ENCODE measurements at regions not wholly inside any gene's neighbourhood (a gene's known extent, or its start where the extent isn't known, plus 50 kb on each side); places are given as distances from the start of the nearest gene placed in this dataset.

GRCh38 chr11:134626032-134626431 lies 214.0 kb upstream of the B3GAT1 start:
- DNase-seq (ENCODE audit: low read depth in 3 of 3): no peak

DNA sequence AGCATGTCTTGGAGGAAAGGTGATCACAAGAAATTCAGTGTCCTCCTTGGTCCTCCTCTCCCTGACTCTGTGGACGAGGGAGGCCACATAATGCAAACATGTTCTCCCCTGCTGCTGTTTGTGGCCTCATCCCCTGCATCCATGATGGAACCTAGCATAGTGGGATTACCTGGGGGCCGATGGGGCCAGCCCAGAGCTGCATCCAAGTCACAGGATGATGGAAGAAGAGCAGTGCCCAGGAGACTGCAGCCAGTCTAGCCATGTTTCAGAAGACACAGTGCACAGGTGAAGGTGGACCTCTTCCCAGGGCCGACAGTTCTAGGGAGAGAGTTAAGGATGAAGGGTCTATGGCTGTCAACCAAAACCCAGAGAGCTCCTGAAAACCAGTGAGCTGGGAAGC lies 213.6 kb upstream of the B3GAT1 start:
- DNase-seq (ENCODE audit: low read depth in 3 of 3): no peak

GRCh38 chr11:134625151-134625550 lies 213.1 kb upstream of the B3GAT1 start:
- no peak for DNase-seq (ENCODE audit: low read depth in 3 of 3)

DNA sequence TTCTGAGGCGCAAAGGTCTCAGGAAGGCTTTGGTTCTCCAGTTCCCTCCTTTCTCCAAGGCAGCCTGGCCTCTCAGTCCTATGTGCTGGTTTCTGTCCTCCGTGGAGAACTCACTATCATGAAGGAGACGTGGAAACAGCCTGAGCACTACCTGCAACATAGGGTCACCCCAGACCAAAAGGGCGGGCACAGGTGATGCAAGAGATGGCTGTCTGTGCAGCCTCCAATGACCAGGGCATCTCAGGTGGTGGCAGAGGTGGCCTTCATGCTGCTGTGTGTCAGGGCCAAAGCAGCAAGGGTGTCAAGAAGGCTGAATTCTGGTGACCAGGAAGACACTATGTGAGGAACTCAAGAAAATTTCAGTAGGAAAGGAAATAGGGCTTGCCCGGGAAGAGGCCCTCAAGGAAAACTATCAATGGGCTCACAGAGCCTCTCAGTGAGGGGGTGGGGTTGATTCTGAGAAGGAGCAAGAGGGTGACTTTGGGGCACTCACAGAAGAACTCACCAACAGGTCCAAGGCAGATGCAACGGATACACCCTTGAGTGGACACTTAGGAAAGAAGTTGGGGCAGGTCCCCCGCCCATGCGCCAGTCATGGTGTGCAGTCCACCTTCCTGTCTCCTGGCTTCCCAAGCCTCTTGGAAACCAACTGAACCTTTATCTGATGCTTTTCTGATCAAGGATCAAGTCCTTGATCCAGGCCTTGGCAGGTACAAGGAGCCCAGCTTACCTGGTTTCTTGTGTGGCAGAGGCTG lies 212.3 kb upstream of the B3GAT1 start:
- DNase-seq (ENCODE audit: low read depth in 3 of 3): no peak

DNA sequence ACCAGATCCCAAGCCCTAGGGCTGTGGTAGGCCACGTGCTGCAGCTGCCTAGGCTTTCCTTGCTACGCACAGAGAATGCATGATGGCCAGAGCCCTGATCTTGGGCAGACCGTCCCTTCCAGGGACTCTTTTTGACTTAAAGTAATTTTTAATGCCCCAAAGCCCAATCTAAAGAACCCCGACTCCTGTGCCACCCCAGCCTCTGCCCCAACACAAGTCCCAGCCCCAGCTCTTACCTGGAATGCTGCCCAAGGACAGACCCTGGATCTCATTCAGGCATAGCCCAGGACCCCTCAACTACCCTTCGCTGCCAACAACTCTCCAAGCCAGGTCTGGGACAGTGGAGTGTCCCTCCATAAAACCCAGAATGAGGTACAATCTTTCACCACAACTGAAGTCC lies 211.7 kb upstream of the B3GAT1 start:
- DNase-seq (ENCODE audit: low read depth in 3 of 3): no peak

DNA sequence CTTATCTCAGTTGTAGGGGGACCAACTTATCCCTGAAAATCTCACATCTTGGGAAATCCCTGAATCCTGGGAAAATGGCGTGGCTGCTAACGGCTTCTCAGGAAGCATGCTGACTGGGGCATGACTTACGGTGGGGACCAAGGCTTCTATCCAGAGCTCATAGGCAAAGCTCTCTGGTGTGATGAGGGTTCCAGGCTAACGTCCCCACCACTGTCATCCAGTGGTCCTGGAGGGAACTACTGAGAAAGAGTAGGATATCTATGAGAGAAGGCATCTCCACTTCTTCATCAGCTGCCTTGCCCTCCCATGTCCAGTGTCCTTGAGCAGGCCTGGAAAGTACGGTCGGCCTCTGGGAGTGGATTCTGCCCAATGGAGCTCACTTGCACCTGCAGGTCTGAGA lies 210.4 kb upstream of the B3GAT1 start:
- no peak for DNase-seq (ENCODE audit: low read depth in 3 of 3)

DNA sequence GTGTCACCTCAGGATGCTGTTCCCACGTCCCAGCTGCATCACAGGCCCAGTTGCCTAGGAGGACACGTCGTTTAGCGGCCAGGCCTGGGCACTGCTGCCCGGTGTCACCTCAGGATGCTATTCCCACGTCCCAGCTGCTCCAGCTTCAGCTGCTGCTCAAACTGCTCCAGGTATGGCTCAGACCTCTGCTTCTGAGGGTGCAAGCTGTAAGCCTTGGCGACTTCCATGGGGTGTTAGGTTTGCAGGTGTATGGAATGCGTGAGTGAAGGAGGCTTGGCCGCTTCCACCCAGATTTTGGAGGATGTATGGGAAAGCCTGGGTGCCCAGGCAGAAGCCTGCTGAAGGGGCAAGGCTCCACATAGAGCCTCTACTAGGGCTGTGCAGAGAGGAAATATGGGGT lies 205.3 kb upstream of the B3GAT1 start:
- no peak for DNase-seq (ENCODE audit: low read depth in 3 of 3)

DNA sequence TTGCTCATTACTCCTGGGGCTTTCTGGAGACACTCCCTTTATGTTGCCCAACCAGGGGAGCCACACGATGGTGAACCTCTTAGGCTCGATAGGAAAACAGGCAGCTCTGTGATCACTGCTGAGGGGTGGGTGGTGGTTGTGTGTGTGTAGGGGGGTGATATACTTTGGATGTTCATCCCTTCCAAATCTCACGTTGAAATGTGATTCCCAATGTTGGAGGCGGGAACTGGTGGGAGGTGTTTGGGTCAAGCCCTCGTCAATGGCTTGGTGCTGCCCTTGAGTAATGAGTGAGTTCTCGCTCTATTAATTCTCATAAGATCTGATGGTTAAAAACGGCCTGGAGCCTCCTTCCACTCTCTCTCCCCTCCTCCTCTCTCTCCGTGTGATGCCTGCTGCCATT lies 204.0 kb upstream of the B3GAT1 start:
- no peak for DNase-seq (ENCODE audit: low read depth in 3 of 3)

- no peak for DNase-seq (ENCODE audit: low read depth in 3 of 3)
Observed at GRCh38 chr11:134615041-134615615, 203.1 kb upstream of the B3GAT1 start.

GRCh38 chr11:134614141-134614540 lies 202.1 kb upstream of the B3GAT1 start:
- no peak for DNase-seq (ENCODE audit: low read depth in 3 of 3)

DNA sequence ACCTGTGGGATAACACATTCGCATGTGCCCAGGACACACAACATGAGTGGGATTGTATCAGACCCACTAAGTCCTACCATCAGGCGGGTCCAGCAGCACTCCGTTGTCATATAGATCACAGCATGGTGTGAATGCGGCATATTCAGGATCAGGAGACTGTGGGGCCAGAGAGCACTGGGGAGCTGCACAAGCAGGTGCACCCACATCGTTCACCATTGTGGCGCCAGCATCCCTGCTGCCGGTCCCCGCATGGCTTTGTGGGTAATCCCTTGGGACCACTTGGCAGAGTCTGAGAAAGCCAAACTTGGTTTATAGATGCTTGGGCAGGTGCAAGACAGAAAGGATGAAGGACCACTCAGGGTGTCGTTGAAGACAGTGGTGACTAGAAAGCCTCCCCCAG lies 201.6 kb upstream of the B3GAT1 start:
- DNase-seq (ENCODE audit: low read depth in 3 of 3): no peak

DNA sequence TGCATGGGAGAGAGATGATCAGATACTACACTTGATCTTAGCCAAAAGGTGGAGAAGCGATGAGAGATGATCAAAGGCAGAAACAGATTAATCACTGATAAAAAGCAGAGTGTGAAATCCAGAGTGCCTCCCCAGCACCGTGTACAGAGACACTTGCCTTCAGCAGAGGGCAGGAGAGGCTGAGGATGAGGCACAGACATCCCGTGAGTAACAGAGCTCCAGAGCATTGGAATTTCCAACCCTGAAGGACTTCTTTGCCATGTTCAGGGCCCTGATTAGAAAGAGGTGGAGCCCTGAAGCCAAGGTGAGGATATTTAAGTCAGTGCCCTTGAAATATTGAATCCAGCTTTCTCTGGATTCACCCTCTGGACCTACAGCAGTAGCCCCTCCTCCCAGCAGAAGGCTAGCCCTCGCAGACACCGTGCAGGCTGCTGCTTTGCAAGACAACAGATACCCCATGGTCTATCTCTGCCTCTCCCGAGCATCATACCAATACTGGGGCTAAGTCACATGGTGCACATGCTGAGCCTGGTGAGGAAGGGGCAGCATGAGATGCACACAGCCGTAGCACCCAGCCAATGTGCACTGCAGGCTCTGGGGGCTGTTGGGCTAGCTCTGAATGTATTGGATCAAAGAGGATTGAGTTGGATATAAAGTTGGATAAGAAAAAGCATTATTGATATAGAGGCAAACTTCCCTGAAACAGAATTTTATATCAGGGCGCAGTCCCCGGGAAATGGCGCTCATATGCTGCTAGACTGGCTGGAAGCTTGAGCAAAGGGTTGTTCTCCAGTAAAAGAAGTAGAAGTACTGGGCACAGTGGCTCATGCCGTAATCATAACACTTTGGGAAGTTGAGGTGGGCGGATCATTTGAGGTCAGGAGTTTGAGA lies 200.3 kb upstream of the B3GAT1 start:
- DNase-seq (ENCODE audit: low read depth in 3 of 3): no peak

DNA sequence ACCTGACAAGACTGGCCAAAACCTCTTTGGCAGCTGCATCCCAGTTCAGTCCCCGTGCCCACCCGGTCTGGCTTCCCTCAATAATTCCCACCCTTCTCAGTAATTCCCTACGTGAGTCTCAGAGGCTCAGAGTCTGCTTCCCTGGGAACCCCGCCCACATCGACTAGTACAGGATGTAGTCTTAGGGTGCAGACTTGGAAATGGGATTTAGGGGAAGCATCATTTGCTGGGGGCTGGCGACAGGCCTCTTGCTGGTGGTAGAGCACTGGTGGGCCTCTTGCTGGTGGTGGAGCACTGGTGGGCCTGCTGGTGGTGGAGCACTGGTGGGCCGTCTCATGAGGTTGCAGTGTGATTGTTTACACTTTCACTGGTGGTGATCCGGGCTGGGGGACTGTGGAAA lies 199.5 kb upstream of the B3GAT1 start:
- DNase-seq (ENCODE audit: low read depth in 3 of 3): no peak

DNA sequence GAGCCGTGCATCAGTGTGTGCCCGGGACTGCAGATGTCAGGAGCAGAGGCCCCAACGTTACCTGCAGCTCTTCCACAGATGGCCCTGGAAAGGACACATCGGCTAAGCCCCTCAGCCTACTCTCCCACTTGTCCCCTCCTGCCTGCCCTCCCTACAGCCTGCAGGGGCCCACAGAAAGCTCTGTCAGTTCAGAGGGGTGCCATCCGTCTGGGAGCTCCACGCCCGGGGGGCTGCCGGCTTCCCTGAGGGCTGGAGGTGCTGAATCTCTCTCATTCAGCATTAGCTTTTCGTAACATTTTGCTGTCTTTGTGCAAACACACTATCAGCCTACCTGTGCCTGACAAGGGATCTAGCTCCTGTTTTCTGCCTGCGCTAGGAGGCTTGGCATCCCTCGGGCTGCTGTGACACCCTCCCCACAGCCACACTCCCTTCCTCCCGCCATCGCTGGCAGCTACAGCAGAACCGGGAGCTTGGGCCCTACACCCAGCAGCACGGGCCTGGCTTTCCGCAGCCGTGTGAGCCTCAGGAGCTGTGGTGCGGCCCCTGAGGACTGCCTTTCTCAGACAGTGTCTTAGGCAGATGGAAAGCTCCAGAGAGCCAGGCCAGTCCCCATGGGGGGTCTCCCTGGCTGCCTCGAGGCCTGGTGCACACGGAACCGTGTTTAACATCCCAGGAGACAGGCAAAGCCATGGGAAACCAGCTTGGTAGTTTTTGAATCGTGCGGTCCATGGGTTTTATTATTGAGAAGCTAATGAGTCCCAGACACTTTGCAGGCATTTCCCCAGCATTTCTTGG lies 198.3 kb upstream of the B3GAT1 start:
- DNase-seq (ENCODE audit: low read depth in 3 of 3): no peak

GRCh38 chr11:134609361-134610115 lies 197.5 kb upstream of the B3GAT1 start:
- no peak for DNase-seq (ENCODE audit: low read depth in 3 of 3)

- DNase-seq (ENCODE audit: low read depth in 3 of 3): no peak
Observed at GRCh38 chr11:134607963-134608750, 196.1 kb upstream of the B3GAT1 start.

GRCh38 chr11:134606251-134606650 lies 194.2 kb upstream of the B3GAT1 start:
- no peak for DNase-seq (ENCODE audit: low read depth in 3 of 3)

GRCh38 chr11:134604886-134605285 lies 192.8 kb upstream of the B3GAT1 start:
- no peak for DNase-seq (ENCODE audit: low read depth in 3 of 3)

DNA sequence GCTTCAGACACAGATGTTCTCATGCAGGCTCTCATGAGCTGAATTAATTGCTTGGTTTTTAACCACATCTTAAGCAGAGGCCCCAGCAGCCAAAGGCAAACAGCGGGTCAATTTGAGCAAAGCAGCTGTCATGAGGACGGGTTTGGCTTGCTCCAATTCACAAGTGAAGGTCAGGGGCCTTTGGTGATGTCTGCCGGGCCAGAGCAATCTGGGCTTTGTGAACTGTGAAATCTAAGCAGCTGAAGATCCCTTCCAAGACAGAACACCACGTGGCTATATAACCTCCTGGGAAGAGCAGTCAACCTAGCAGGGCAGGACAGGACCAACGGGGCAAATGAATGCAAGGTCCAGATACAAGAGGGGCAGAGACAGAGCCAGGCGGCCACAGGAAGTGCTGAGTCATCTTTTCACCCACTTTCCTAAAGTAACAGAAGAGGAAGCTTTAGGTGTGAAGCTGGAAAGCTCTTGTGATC lies 187.3 kb upstream of the B3GAT1 start:
- DNase-seq (ENCODE audit: low read depth in 3 of 3): no peak

- no peak for DNase-seq (ENCODE audit: low read depth in 3 of 3)
Observed at GRCh38 chr11:134598368-134598767, 186.3 kb upstream of the B3GAT1 start.

Measured in stimulated activated CD4-positive, alpha-beta T cell treated with anti-CD3 and anti-CD28 coated beads, TNF-alpha, amount 100 ng/mL, for 4 hours (primary cell).